Ishikawa (cell line): ENCODE measurements at regions not wholly inside any gene's neighbourhood (a gene's known extent, or its start where the extent isn't known, plus 50 kb on each side); places are given as distances from the start of the nearest gene placed in this dataset.

Experiments
- CEBPB ChIP-seq: IDR thresholded peaks from 2 replicates; pipeline ENCODE4 v1.6.1; 2012
- FOXM1 ChIP-seq: IDR thresholded peaks from 2 replicates; pipeline ENCODE4 v1.6.1; 2012; ENCODE audit warnings: low read depth, borderline replicate concordance
- MAX ChIP-seq: IDR thresholded peaks from 2 replicates; pipeline ENCODE4 v1.6.1; 2012
- RAD21 ChIP-seq: IDR thresholded peaks from 2 replicates; pipeline ENCODE4 v1.6.1; 2012; ENCODE audit warnings: low read depth

GRCh38 chr3:90121326-90121725 is 1013.9 kb downstream of the EPHA3 start:
- TF ChIP-seq RAD21 (no peak), MAX (no peak), FOXM1 (no peak), CEBPB (no peak)
